C4-2B (cell line): ENCODE measurements at regions not wholly inside any gene's neighbourhood (a gene's known extent, or its start where the extent isn't known, plus 50 kb on each side); places are given as distances from the start of the nearest gene placed in this dataset.

Experiments used
- H3K27ac ChIP-seq: fragments of 450-650 bp; 2 replicates; pipeline ENCODE4 v1.5.1; 2017
- ZFX ChIP-seq: fragments of 450-650 bp; IDR thresholded peaks from 2 replicates; pipeline ENCODE4 v1.6.1; 2017
- TF ChIP-seq, protein P1 (sequence below): fragments of 450-650 bp; conservative IDR thresholded peaks from 2 replicates; pipeline ENCODE4 v1.5.1; 2017; ENCODE audit warnings: mild to moderate bottlenecking

DNA sequence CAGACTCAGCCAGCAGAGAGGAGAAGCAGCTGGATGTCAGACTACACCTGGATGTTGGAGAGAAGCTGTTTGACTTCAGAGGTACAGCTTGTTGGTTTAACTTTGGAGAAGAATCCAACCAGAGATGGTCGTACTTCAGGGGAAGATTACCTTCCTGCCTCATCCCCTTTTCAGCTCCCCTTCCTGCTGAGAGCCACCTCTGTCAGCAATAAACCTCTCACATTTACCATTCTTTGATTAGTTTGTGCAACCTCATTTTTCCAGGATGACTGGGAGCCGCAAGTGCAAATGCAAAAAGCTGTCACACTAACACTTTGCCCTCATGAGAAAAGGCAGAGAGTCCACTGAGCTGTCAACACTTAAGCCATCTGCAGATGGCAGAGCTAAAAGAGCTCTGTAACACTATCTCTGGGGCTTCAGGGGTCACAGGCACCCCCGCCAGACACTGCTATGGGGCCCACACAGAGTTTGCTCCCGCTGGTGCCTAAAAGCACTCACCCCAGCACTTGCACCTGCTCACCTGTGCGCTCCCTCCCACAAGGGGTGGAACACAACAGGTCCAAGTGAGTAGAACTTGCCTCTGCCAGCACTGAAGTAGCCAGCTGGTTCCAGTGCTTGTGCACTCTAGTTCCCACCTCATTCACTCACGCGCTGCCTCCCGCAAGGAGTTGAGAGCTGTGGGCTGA is 391.7 kb downstream of the METTL4 start:
- no peak overlapping the region for H3K27ac ChIP-seq
- TF ChIP-seq, protein P1, sequence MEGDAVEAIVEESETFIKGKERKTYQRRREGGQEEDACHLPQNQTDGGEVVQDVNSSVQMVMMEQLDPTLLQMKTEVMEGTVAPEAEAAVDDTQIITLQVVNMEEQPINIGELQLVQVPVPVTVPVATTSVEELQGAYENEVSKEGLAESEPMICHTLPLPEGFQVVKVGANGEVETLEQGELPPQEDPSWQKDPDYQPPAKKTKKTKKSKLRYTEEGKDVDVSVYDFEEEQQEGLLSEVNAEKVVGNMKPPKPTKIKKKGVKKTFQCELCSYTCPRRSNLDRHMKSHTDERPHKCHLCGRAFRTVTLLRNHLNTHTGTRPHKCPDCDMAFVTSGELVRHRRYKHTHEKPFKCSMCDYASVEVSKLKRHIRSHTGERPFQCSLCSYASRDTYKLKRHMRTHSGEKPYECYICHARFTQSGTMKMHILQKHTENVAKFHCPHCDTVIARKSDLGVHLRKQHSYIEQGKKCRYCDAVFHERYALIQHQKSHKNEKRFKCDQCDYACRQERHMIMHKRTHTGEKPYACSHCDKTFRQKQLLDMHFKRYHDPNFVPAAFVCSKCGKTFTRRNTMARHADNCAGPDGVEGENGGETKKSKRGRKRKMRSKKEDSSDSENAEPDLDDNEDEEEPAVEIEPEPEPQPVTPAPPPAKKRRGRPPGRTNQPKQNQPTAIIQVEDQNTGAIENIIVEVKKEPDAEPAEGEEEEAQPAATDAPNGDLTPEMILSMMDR: no peak
- no peak for TF ChIP-seq ZFX

DNA sequence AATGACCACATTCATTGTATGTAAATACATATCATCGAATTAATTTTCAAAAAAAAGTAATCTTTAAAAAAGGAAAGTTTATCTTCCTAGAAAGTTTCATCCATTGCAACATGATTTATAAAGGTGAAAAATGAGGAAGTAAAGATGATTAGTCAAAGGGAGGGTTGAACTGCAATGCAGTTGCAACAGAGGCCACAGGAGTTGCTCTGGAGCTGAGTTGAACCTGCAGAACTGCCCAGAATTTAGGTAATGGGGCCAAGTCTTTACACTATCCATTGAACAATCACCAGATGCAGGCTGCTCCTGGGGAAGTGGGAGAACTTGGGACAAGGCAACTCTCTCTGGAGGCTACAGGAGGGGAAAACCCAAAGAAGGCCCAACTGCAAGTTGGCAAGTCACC is 390.7 kb downstream of the METTL4 start:
- no peak overlapping the region for H3K27ac ChIP-seq
- TF ChIP-seq, protein P1: no peak; the same call in 1 of the 2 replicates
- TF ChIP-seq ZFX: no peak

DNA sequence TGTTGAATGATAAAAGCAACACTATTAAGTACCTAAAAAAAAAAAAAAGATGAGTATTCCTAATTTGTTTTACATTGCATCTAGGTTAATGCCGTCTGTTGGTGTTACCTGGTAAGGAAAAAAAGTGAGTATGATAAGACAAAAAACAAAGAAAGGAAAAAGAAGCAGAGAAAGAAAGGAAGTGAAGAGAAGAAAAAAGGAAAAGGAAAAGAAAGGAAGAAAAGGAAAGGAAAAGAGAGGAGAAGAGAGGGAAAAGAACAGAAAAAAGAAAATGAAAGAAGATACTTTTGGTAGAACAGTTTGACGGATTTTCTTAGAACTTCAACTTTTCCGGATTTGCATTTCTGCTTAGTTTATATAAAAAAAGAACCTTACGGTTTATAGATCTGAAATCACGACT is 387.9 kb downstream of the METTL4 start:
- H3K27ac ChIP-seq: no peak overlapping the region
- TF ChIP-seq, protein P1: no peak
- TF ChIP-seq ZFX: no peak

DNA sequence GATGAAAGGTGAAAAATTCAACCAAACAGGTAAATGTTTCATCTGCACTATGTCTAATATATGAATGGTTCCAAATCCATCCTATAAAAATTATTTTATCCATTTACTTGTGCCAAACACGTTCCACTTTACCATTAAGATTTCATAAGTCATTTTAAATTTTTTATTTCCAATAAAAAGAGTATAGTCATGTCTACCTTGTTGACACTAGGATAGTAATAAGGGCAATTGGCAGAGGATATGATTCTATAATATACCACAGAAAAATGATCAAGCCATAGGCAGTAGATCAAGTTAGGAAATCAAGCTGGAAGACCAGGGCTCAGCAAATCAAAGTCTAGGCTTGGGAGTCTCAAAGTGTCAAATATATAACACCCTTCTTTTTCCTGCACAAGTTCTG is 384.3 kb downstream of the METTL4 start:
- H3K27ac ChIP-seq: no peak overlapping the region
- no peak for TF ChIP-seq ZFX
- TF ChIP-seq, protein P1: no peak

DNA sequence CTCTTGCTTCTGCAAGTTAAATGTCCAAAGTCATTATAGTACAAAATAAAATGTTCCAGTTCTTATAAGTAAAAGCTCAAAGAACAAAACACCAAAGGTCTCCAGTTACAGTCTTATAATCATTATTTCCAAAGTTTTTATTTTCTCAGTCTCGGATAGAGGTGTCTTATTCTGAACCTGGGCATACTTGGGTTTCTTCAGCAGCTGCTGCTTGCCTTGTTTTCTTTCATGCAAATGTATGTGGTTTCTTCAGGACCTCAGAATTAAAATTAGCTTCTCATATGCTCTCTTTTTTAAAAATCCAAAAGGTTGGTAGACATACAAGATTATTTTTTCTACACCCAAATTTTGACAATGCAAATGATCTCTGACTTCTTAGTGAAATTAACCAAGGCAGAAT is 383.0 kb downstream of the METTL4 start:
- TF ChIP-seq, protein P1: no peak
- no peak for TF ChIP-seq ZFX
- no peak overlapping the region for H3K27ac ChIP-seq

DNA sequence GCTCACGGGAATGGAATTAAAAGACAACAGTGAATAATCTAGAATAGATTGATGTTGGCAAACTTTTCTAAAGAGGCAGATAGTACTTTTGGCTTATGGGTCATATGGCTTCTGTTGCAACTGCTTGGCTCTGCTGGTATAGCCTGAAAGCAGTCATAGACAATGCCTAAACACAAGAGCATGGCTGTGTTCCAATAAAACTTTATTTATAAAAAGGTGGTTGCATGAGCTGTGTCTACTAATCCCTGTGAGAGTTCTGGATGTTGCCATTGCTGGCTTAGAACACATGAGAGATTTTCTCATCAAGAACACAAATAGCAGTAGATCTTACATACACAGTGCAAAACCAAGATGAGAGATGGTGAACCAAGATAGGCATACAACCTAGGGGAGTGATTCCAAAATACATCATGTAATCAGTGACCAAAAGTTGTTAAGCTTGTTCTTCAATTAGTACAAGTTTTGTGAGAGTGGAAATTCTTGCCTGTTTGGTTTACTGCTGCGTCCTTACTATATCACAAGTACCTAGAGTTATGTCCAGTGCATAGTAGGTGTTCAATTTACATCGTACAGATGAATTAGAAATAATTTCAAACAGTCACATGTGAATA is 380.0 kb downstream of the METTL4 start:
- H3K27ac ChIP-seq: no peak overlapping the region
- TF ChIP-seq, protein P1: no peak
- TF ChIP-seq ZFX: no peak

DNA sequence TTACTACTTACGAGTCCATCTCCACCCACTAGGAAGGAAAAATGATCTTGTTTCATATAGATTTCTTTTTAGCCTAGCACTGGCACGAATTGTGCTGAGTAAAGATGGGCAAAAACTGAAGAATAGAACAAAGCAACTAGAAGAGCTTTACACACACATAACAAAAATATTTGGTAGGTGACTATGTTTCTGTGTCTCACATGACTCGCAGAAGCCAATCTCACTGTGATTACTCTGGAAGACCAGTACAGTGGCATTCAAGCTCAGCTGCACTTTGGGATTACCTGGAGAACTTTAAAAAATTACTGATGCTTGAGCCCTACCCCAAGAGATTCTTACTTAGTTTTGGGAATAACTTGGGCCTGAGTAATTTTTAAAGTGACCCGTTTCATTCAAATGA is 378.7 kb downstream of the METTL4 start:
- TF ChIP-seq, protein P1: no peak
- TF ChIP-seq ZFX: no peak

More for the DNA sequence above, 378.7 kb downstream of the METTL4 start:
- H3K27ac ChIP-seq: no peak overlapping the region
